K562 (cell line): ENCODE measurements at regions not wholly inside any gene's neighbourhood (a gene's known extent, or its start where the extent isn't known, plus 50 kb on each side); places are given as distances from the start of the nearest gene placed in this dataset.

Experiments
- ATAC-seq: fragments of 200-7000 bp; cut with Tn5 transposase; 3 replicates; pipeline ENCODE4 v1.9.1; 2020; ENCODE audit warnings: moderate library complexity
- BruUV-seq: library from RNA; stranded (reverse); fragments of 400-500 nt; replicated peaks from 2 replicates; lab custom pipeline; 2021; lab: Mats Ljungman, UMichigan
- CTCF ChIA-PET: fragments of 300-600 bp; formaldehyde crosslinking; extraction: SDS; loops from one replicate; lab custom pipeline; 2021; ENCODE audit warnings: low intra/inter-chr PET ratio; lab: Yijun Ruan, JAX
- POLR2A ChIA-PET: fragments of 300-600, 350-650 bp; sonication (Branson Sonifier 250); formaldehyde crosslinking; extraction: SDS; loops from one replicate; lab custom pipeline; 2021; ENCODE audit warnings: antibody characterized with exemption, inconsistent platforms; lab: Yijun Ruan, JAX
- DNase-seq, 4 experiments: peaks; one replicate each; pipeline versions ENCODE4 v3.0.0 to v3.0.0-alpha.2; 2011 to 2018; ENCODE audit warnings: low spot score in 3 of 4, mixed read lengths in 3 of 4; ENCODE audit errors: extremely low read depth in 1 of 4
- FAIRE-seq: peaks from 2 replicates; lab custom pipeline; 2011; peaks lifted over from hg19 to GRCh38; lab: Jason Lieb, UNC
- H2AFZ ChIP-seq: 2 replicates; pipeline ENCODE4 v1.6.0; 2011; ENCODE audit warnings: low read depth, low read length, control low read depth, inconsistent platforms
- H3K27ac ChIP-seq: fragments of 200-600 bp; 3 replicates; pipeline ENCODE4 v1.8.0; 2011; ENCODE audit warnings: low read depth, mild to moderate bottlenecking, control low read depth, inconsistent platforms, low read length, moderate library complexity, mixed read lengths; ENCODE audit errors: extremely low read depth
- H3K27me3 ChIP-seq, 2 experiments: fragments of 300-600 bp in 1 of 2; 2 replicates in 1 of 2; 3 replicates in 1 of 2; pipeline versions ENCODE4 v1.6.0 to v1.8.0; 2011; ENCODE audit warnings: inconsistent platforms in 2 of 2, low read length in 2 of 2, mild to moderate bottlenecking in 1 of 2, mixed read lengths in 1 of 2, moderate library complexity in 1 of 2; ENCODE audit not compliant: control insufficient read depth in 2 of 2, insufficient read depth in 2 of 2
- H3K36me3 ChIP-seq: fragments of 300-600 bp; 3 replicates; pipeline ENCODE4 v1.8.0; 2011; ENCODE audit warnings: mild to moderate bottlenecking, low read length, inconsistent platforms; ENCODE audit not compliant: control insufficient read depth, insufficient read depth
- H3K4me1 ChIP-seq, 2 experiments: fragments of 200-600 bp in 1 of 2; replicated peaks in 1 of 2; 2 replicates in 1 of 2; 3 replicates in 1 of 2; pipeline versions ENCODE4 v1.5.1 to v1.8.0; 2011; ENCODE audit warnings: inconsistent platforms in 2 of 2, low read length in 2 of 2, mild to moderate bottlenecking in 1 of 2, mixed read lengths in 1 of 2, moderate library complexity in 1 of 2; ENCODE audit not compliant: control insufficient read depth in 2 of 2, insufficient read depth in 2 of 2
- H3K4me2 ChIP-seq: 2 replicates; pipeline ENCODE4 v1.6.1; 2011; ENCODE audit warnings: low read length, control low read depth, inconsistent platforms, mixed read lengths; ENCODE audit not compliant: insufficient read depth
- H3K4me3 ChIP-seq: fragments of 200-600 bp; sonication (generic), shearing (Covaris generic); 2 replicates; pipeline ENCODE4 v1.5.1; 2016; ENCODE audit warnings: control low read depth, inconsistent platforms
- H3K79me2 ChIP-seq: fragments of 200-600 bp; 3 replicates; pipeline ENCODE4 v1.8.0; 2011; ENCODE audit warnings: low read length, inconsistent platforms; ENCODE audit not compliant: control insufficient read depth, insufficient read depth
- H3K9ac ChIP-seq, 2 experiments: 2 replicates each; pipeline versions ENCODE4 v1.6.0 to v1.6.1; 2011; ENCODE audit warnings: low read depth in 2 of 2, low read length in 2 of 2, control low read depth in 1 of 2, inconsistent platforms in 1 of 2, mild to moderate bottlenecking in 1 of 2, mixed read lengths in 1 of 2; ENCODE audit not compliant: insufficient read depth in 1 of 2
- H3K9me1 ChIP-seq: one replicate; pipeline ENCODE4 v1.6.0; 2011; ENCODE audit warnings: inconsistent platforms, mild to moderate bottlenecking, low read length, moderate library complexity; ENCODE audit not compliant: control insufficient read depth, insufficient read depth
- H3K9me3 ChIP-seq: replicated peaks from 2 replicates; pipeline ENCODE4 v1.5.1; 2011; ENCODE audit warnings: low read depth, low read length, inconsistent platforms; ENCODE audit not compliant: control insufficient read depth, insufficient read depth
- H4K20me1 ChIP-seq: replicated peaks from 2 replicates; pipeline ENCODE4 v1.6.1; 2011; ENCODE audit warnings: low read length, inconsistent platforms, mixed read lengths; ENCODE audit not compliant: control insufficient read depth, insufficient read depth
- CBFA2T3 ChIP-seq: fragments of 450-650 bp; IDR thresholded peaks from 2 replicates; pipeline ENCODE4 v1.6.1; 2017
- CBFB ChIP-seq: sonication (generic); formaldehyde crosslinking; IDR thresholded peaks from 2 replicates; pipeline ENCODE4 v1.4.0; 2020; ENCODE audit warnings: mild to moderate bottlenecking, missing genetic modification reagents
- NCOA4 ChIP-seq: fragments of 450-650 bp; IDR thresholded peaks from 2 replicates; pipeline ENCODE4 v1.6.1; 2018; ENCODE audit warnings: mild to moderate bottlenecking; ENCODE audit not compliant: partially characterized antibody
- NR2C1 ChIP-seq, 2 experiments: fragments of 450-650 bp; IDR thresholded peaks; 2 replicates each; pipeline ENCODE4 v1.6.1; 2017; ENCODE audit warnings: mild to moderate bottlenecking in 2 of 2, antibody characterized with exemption in 1 of 2, inconsistent platforms in 1 of 2, missing compliant biosample characterization in 1 of 2, missing genetic modification characterization in 1 of 2
- U2AF2 ChIP-seq: fragments of 200-400 bp; formaldehyde crosslinking; optimal IDR thresholded peaks from 2 replicates; pipeline ENCODE3; 2017; ENCODE audit warnings: low read depth, mild to moderate bottlenecking, low read length
- ZBTB26 ChIP-seq: fragments of 450-650 bp; formaldehyde crosslinking; IDR thresholded peaks from 2 replicates; pipeline ENCODE4 v1.4.0; 2022; ENCODE audit warnings: missing genetic modification characterization
- ZNF146 ChIP-seq: IDR thresholded peaks from one replicate; pipeline ENCODE4 v1.6.1; 2018; ENCODE audit warnings: missing compliant biosample characterization; ENCODE audit not compliant: unreplicated experiment
- ZNF644 ChIP-seq: fragments of 200-800 bp; sonication (Bioruptor generic); IDR thresholded peaks from 2 replicates; pipeline ENCODE4 v1.6.1; 2016; ENCODE audit warnings: low read depth, missing genetic modification characterization, missing compliant biosample characterization
- WGBS: fragments of 100-300 bp; shearing (Covaris generic); methylation state at CpG from one replicate; pipeline ENCODE4 v1.1.6; 2016; ENCODE audit warnings: low coverage, mixed read lengths; ENCODE audit not compliant: insufficient coverage; ENCODE audit errors: missing lambda C conversion rate; 5-methylcytosine and 5-hydroxymethylcytosine counted together
- in situ Hi-C: fragments of 300-500 bp; cut with MboI; formaldehyde crosslinking; loops from 4 replicates; pipeline ENCODE4 v1.15.0; 2018; ENCODE audit warnings: inconsistent platforms, mixed read lengths
- intact Hi-C: fragments of 100-400 bp; cut with micrococcal nuclease; formaldehyde crosslinking; loops from 2 replicates; pipeline ENCODE4 v1.14.2; 2022

- in situ Hi-C loops, result no loop called here
- Histone ChIP-seq H3K9me1 (no peaks in the 10 kb centered on the region), H4K20me1 (0 out of 2 replicates have a peak, but pooled peaks cover 9% of the 10 kb centered on the region), H3K9me3 (no peaks in the 10 kb centered on the region), H3K4me2 (no peak overlapping the region), H3K9ac (no peak overlapping the region), H3K27me3 (peaks cover 6 to 53% of the 10 kb centered on the region in 2 experiments; a peak in 4 of 5 replicates), H3K27ac (no peak overlapping the region), H3K4me1 (no peaks in the 10 kb centered on the region), H3K79me2 (no peaks in the 10 kb centered on the region), H3K36me3 (no peaks in the 10 kb centered on the region), H3K4me3 (no peak overlapping the region), H2AFZ (no peak overlapping the region)
- FAIRE-seq (no peak), DNase-seq (no peak), ATAC-seq (no peak)
- no peak for TF ChIP-seq ZBTB26 (CRISPR knock-in tag)
- no peak for TF ChIP-seq ZNF644
- TF ChIP-seq U2AF2, result no peak
- no peak for TF ChIP-seq CBFB
- TF ChIP-seq NCOA4, result no peak
- no peak for TF ChIP-seq ZNF146 (CRISPR knock-in tag)
- TF ChIP-seq NR2C1 (IDR thresholded peaks at IDR 0.05), result no peak
- TF ChIP-seq NR2C1 (tag; IDR thresholded peaks at IDR 0.05), result no peak
- no peak for TF ChIP-seq CBFA2T3
- WGBS, result 20% methylated on average over 8 of the region's 8 CpGs
- ChIA-PET CTCF (no interaction called here), POLR2A (interaction anchor here (0.6 kb wide), 1 partner anchor 9 kb away, joined by 3 read pairs; no protein-coding TSS in a partner anchor)
- BruUV-seq, result no TSS peak
- intact Hi-C loops, result no loop called here
Measured at GRCh38 chr12:111158992-111159391, 209.9 kb downstream of the PHETA1 start.
